ENCODE measurements at regions not wholly inside any gene's neighbourhood (a gene's known extent, or its start where the extent isn't known, plus 50 kb on each side); places are given as distances from the start of the nearest gene placed in this dataset.

DNA sequence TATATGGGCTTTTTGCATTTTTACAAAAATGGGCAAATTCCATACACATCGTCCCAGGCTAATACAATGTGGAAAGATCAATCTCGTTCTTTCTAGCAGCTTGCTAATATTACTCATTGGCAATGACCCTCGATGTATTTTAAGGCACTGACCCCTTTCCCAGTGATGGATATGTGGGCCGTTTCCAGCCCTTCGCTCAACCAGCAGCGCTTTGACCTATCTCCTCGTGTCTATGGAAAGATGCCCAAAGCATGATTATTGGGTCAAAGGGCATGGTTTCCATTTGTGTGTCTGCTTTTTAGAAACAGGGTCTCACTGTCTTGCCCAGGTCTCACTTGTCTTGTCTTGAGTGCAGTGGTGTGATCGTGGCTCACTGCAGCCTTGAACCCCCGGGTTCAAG lies 273.8 kb downstream of the MRTFB start:
- H3K27me3 ChIP-seq (ENCODE audit: control insufficient read depth in 4 of 4, insufficient read depth in 4 of 4, low read length in 3 of 4), result no peaks in the 10 kb centered on the region
- no peak for TF ChIP-seq GABPA (IDR thresholded peaks at IDR 0.05 in 1 of 2, conservative IDR thresholded peaks at IDR 0.05 in 1 of 2)
- TF ChIP-seq REST (IDR thresholded peaks at IDR 0.05), result no peak
- TF ChIP-seq MAX (IDR thresholded peaks at IDR 0.05), result no peak
- TF ChIP-seq TAF1 (conservative IDR thresholded peaks at IDR 0.05), result no peak
- peak in 1 of 2 donors; percentile 29 for TF ChIP-seq JUND (IDR thresholded peaks at IDR 0.05)
- TF ChIP-seq RAD21 (IDR thresholded peaks at IDR 0.05), result no peak
- TF ChIP-seq EGR1 (IDR thresholded peaks at IDR 0.05; ENCODE audit: low read depth in 2 of 2), result no peak
- TF ChIP-seq, protein P1, sequence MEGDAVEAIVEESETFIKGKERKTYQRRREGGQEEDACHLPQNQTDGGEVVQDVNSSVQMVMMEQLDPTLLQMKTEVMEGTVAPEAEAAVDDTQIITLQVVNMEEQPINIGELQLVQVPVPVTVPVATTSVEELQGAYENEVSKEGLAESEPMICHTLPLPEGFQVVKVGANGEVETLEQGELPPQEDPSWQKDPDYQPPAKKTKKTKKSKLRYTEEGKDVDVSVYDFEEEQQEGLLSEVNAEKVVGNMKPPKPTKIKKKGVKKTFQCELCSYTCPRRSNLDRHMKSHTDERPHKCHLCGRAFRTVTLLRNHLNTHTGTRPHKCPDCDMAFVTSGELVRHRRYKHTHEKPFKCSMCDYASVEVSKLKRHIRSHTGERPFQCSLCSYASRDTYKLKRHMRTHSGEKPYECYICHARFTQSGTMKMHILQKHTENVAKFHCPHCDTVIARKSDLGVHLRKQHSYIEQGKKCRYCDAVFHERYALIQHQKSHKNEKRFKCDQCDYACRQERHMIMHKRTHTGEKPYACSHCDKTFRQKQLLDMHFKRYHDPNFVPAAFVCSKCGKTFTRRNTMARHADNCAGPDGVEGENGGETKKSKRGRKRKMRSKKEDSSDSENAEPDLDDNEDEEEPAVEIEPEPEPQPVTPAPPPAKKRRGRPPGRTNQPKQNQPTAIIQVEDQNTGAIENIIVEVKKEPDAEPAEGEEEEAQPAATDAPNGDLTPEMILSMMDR (IDR thresholded peaks at IDR 0.05; ENCODE audit: low read depth, low read length, missing input control), result no peak
- TF ChIP-seq SP1 (IDR thresholded peaks at IDR 0.05), result no peak
- TF ChIP-seq FOXA1 (IDR thresholded peaks at IDR 0.05), result no peak
- TF ChIP-seq HNF4A (conservative IDR thresholded peaks at IDR 0.05), result no peak
- TF ChIP-seq, protein P2, sequence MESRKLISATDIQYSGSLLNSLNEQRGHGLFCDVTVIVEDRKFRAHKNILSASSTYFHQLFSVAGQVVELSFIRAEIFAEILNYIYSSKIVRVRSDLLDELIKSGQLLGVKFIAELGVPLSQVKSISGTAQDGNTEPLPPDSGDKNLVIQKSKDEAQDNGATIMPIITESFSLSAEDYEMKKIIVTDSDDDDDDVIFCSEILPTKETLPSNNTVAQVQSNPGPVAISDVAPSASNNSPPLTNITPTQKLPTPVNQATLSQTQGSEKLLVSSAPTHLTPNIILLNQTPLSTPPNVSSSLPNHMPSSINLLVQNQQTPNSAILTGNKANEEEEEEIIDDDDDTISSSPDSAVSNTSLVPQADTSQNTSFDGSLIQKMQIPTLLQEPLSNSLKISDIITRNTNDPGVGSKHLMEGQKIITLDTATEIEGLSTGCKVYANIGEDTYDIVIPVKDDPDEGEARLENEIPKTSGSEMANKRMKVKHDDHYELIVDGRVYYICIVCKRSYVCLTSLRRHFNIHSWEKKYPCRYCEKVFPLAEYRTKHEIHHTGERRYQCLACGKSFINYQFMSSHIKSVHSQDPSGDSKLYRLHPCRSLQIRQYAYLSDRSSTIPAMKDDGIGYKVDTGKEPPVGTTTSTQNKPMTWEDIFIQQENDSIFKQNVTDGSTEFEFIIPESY (IDR thresholded peaks at IDR 0.05), result no peak
- peak in 1 of 2 donors; percentile 65 for TF ChIP-seq RXRA (IDR thresholded peaks at IDR 0.05)
- H3K9me3 ChIP-seq (ENCODE audit: control insufficient read depth in 4 of 4, low read length in 3 of 4), result no peaks in the 10 kb centered on the region
- peaks cover 2 to 21% (median 10%) of the 10 kb centered on the region in 4 donors for H3K4me1 ChIP-seq (ENCODE audit: control insufficient read depth in 4 of 4, insufficient read depth in 4 of 4, low read length in 3 of 4)
- no peak for DNase-seq (ENCODE audit: low spot score)
- H3K9ac ChIP-seq (ENCODE audit: low read depth in 1 of 2, low read length in 2 of 2), result no peak overlapping the region
- WGBS, result 35% methylated on average over 9 of the region's 9 CpGs
- peak overlapping the region; percentile 55 to 85 for H3K27ac ChIP-seq (ENCODE audit: low read depth in 1 of 2, low read length in 2 of 2)
- H3K36me3 ChIP-seq (ENCODE audit: control insufficient read depth in 4 of 4, insufficient read depth in 3 of 4, low read depth in 1 of 4, low read length in 3 of 4), result no peaks in the 10 kb centered on the region
- no peak overlapping the region for H3K4me3 ChIP-seq (ENCODE audit: low read depth in 1 of 3, low read length in 3 of 3)

DNA sequence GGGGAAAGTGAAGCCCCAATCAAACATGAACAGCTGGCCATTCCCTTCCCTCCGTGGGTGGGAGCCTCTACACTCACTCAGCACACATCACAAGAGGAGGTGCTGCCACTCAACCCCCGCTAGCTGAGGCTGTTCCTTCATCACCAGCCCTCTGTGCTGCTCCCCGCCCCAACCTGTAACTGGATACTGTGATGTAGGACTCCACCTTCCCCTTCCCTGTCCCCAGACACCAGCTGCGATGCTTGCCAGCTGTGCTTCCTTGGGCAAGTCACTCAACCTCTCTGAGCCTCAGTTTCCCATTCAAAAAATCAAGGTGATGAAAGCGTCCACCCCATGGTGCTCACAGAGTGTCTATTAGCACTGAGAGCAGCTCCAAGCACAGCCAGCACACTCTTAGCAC lies 273.2 kb downstream of the MRTFB start:
- 78% methylated on average over 5 of the region's 5 CpGs for WGBS
- no peak for TF ChIP-seq FOXA2 (IDR thresholded peaks at IDR 0.05)
- no peak for TF ChIP-seq MAX (IDR thresholded peaks at IDR 0.05)

More for the DNA sequence above, 273.2 kb downstream of the MRTFB start:
- Histone ChIP-seq H3K27ac (ENCODE audit: low read depth in 1 of 2, low read length in 2 of 2) (no peak overlapping the region), H3K27me3 (ENCODE audit: control insufficient read depth in 4 of 4, insufficient read depth in 4 of 4, low read length in 3 of 4) (no peaks in the 10 kb centered on the region), H3K4me1 (ENCODE audit: control insufficient read depth in 4 of 4, insufficient read depth in 4 of 4, low read length in 3 of 4) (peaks cover 2 to 26% (median 10%) of the 10 kb centered on the region in 4 donors), H3K9me3 (ENCODE audit: control insufficient read depth in 4 of 4, low read length in 3 of 4) (no peaks in the 10 kb centered on the region), H3K9ac (ENCODE audit: low read depth in 1 of 2, low read length in 2 of 2) (no peak overlapping the region), H3K36me3 (ENCODE audit: control insufficient read depth in 4 of 4, insufficient read depth in 3 of 4, low read depth in 1 of 4, low read length in 3 of 4) (no peaks in the 10 kb centered on the region), H3K4me3 (ENCODE audit: low read depth in 1 of 3, low read length in 3 of 3) (no peak overlapping the region)
- DNase-seq (ENCODE audit: low spot score), result no peak
